Right atrium auricular region (tissue), 2 donors: ENCODE measurements at regions not wholly inside any gene's neighbourhood (a gene's known extent, or its start where the extent isn't known, plus 50 kb on each side); places are given as distances from the start of the nearest gene placed in this dataset.
A peak's percentile ranks its signal among the peaks of the same experiment; 100 is the strongest.

ENCODE experiments used
- DNase-seq: peaks from one replicate; pipeline ENCODE4 v3.0.0-alpha.2; 2019; ENCODE audit warnings: low spot score
- H3K27ac ChIP-seq, 2 donors: fragments of 200-600 bp; sonication (generic); 1 replicate in 1 of 2; 2 replicates in 1 of 2; pipeline ENCODE4 v1.5.1; 2016 to 2019
- H3K27me3 ChIP-seq, 2 donors: fragments of 200-600 bp; sonication (generic); one replicate each; pipeline versions ENCODE4 v1.5.1 to v1.6.0; 2017 to 2019
- H3K36me3 ChIP-seq: fragments of 200-600 bp; sonication (generic); one replicate; pipeline ENCODE4 v1.5.1; 2016
- H3K4me1 ChIP-seq, 2 donors: fragments of 200-600 bp; sonication (generic); one replicate each; pipeline versions ENCODE4 v1.5.1 to v1.6.0; 2017 to 2019
- H3K4me3 ChIP-seq, 2 donors: fragments of 200-600 bp; sonication (generic); 1 replicate in 1 of 2; 2 replicates in 1 of 2; pipeline ENCODE4 v1.5.1; 2017 to 2019; ENCODE audit warnings: mild to moderate bottlenecking in 1 of 2, moderate library complexity in 1 of 2
- H3K9me3 ChIP-seq, 2 donors: fragments of 200-600 bp; sonication (generic); one replicate each; pipeline ENCODE4 v1.5.1; 2019
- CTCF ChIP-seq, 2 donors: fragments of 200-600 bp; sonication (generic); IDR thresholded peaks; one replicate each; pipeline ENCODE4 v1.5.1; 2019; ENCODE audit warnings: antibody characterized with exemption in 2 of 2

GRCh38 chr6:93048381-93048780 lies 371.0 kb downstream of the EPHA7 start:
- H3K4me1 ChIP-seq: no peaks in the 10 kb centered on the region
- H3K27ac ChIP-seq: no peak overlapping the region
- H3K4me3 ChIP-seq: no peak overlapping the region
- no peaks in the 10 kb centered on the region for H3K27me3 ChIP-seq
- H3K9me3 ChIP-seq: no peaks in the 10 kb centered on the region
- DNase-seq: no peak
- no peaks in the 10 kb centered on the region for H3K36me3 ChIP-seq
- no peak for TF ChIP-seq CTCF (IDR thresholded peaks at IDR 0.05)

- no peaks in the 10 kb centered on the region for H3K9me3 ChIP-seq
- H3K27ac ChIP-seq: no peak overlapping the region
- H3K36me3 ChIP-seq: no peaks in the 10 kb centered on the region
- H3K4me1 ChIP-seq: no peaks in the 10 kb centered on the region
- no peaks in the 10 kb centered on the region for H3K27me3 ChIP-seq
- no peak overlapping the region for H3K4me3 ChIP-seq
- DNase-seq: no peak
- TF ChIP-seq CTCF (IDR thresholded peaks at IDR 0.05): no peak
These were observed 372.3 kb downstream of the EPHA7 start for GRCh38 chr6:93047033-93047432.

GRCh38 chr6:93045156-93045555 lies 374.2 kb downstream of the EPHA7 start:
- Histone ChIP-seq H3K9me3 (no peaks in the 10 kb centered on the region), H3K4me1 (no peaks in the 10 kb centered on the region), H3K27me3 (no peaks in the 10 kb centered on the region), H3K4me3 (no peak overlapping the region), H3K36me3 (no peaks in the 10 kb centered on the region), H3K27ac (no peak overlapping the region)
- no peak for DNase-seq
- TF ChIP-seq CTCF (IDR thresholded peaks at IDR 0.05): no peak

GRCh38 chr6:93040375-93040774 lies 379.0 kb downstream of the EPHA7 start:
- Histone ChIP-seq H3K4me3 (no peak overlapping the region), H3K36me3 (no peaks in the 10 kb centered on the region), H3K27me3 (no peaks in the 10 kb centered on the region), H3K9me3 (peaks cover 5 to 21% of the 10 kb centered on the region in 2 donors), H3K27ac (no peak overlapping the region), H3K4me1 (no peaks in the 10 kb centered on the region)
- TF ChIP-seq CTCF (IDR thresholded peaks at IDR 0.05): no peak
- no peak for DNase-seq

- no peak for DNase-seq
- H3K9me3 ChIP-seq: peaks cover 5 to 21% of the 10 kb centered on the region in 2 donors
These were observed 382.5 kb downstream of the EPHA7 start for GRCh38 chr6:93036835-93037234.

More at GRCh38 chr6:93036835-93037234, 382.5 kb downstream of the EPHA7 start:
- Histone ChIP-seq H3K27ac (no peak overlapping the region), H3K36me3 (no peaks in the 10 kb centered on the region), H3K4me1 (no peaks in the 10 kb centered on the region), H3K27me3 (no peaks in the 10 kb centered on the region), H3K4me3 (no peak overlapping the region)
- peak in 1 of 2 donors; percentile 35 for TF ChIP-seq CTCF (IDR thresholded peaks at IDR 0.05)
